ENCODE measurements at regions not wholly inside any gene's neighbourhood (a gene's known extent, or its start where the extent isn't known, plus 50 kb on each side); places are given as distances from the start of the nearest gene placed in this dataset.

DNA sequence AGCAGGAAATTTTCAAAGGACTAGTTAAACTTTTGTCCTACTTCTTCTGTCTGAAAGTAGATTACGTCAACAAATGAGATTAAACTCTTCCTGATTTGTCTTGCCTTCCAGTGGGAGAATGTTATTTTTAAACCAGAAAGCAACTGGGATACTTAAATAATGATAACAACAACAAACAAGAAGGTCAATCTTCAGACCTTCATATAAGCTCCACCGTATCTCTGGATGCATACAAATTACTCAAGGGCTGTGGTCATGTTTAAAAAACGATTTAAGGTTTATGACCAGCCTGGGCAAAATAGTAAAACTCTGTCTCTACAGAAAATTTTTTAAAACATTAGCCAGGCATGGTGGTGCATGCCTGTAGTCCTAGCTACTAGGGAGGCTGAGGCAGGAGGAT is 145.3 kb upstream of the NPHP3 start:
- TF ChIP-seq, protein P1, sequence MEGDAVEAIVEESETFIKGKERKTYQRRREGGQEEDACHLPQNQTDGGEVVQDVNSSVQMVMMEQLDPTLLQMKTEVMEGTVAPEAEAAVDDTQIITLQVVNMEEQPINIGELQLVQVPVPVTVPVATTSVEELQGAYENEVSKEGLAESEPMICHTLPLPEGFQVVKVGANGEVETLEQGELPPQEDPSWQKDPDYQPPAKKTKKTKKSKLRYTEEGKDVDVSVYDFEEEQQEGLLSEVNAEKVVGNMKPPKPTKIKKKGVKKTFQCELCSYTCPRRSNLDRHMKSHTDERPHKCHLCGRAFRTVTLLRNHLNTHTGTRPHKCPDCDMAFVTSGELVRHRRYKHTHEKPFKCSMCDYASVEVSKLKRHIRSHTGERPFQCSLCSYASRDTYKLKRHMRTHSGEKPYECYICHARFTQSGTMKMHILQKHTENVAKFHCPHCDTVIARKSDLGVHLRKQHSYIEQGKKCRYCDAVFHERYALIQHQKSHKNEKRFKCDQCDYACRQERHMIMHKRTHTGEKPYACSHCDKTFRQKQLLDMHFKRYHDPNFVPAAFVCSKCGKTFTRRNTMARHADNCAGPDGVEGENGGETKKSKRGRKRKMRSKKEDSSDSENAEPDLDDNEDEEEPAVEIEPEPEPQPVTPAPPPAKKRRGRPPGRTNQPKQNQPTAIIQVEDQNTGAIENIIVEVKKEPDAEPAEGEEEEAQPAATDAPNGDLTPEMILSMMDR (IDR thresholded peaks at IDR 0.05; ENCODE audit: low read depth, low read length, missing control alignments), result no peak
- no peak for DNase-seq (ENCODE audit: extremely low read depth, low read depth)

DNA sequence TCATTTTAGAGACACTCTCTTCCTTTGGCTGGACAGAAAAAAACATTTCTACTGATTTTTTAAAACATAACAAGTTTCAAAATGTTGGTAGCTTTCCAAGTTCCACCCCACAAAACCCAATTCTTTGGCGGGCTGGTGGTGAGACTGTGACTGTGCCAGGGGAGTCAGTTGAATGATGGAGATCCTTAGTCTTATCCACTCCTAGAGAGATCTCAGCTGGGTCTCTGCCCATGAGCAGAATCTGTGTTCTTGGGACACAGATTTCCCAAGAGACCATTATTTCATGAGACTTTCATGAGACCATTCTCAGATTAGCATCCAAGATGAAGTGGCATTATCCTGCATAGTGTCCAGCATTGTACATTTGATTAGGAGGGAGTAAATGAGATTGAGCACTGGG is 135.1 kb upstream of the NPHP3 start:
- no peak for DNase-seq (ENCODE audit: extremely low read depth, low read depth)
- no peak overlapping the region for H3K4me3 ChIP-seq (replicated peaks; ENCODE audit: low read depth, low read length)
- TF ChIP-seq, protein P1 (IDR thresholded peaks at IDR 0.05; ENCODE audit: low read depth, low read length, missing control alignments), result no peak

More for the DNA sequence above, 145.3 kb upstream of the NPHP3 start:
- no peak overlapping the region for H3K4me3 ChIP-seq (replicated peaks; ENCODE audit: low read depth, low read length)

DNA sequence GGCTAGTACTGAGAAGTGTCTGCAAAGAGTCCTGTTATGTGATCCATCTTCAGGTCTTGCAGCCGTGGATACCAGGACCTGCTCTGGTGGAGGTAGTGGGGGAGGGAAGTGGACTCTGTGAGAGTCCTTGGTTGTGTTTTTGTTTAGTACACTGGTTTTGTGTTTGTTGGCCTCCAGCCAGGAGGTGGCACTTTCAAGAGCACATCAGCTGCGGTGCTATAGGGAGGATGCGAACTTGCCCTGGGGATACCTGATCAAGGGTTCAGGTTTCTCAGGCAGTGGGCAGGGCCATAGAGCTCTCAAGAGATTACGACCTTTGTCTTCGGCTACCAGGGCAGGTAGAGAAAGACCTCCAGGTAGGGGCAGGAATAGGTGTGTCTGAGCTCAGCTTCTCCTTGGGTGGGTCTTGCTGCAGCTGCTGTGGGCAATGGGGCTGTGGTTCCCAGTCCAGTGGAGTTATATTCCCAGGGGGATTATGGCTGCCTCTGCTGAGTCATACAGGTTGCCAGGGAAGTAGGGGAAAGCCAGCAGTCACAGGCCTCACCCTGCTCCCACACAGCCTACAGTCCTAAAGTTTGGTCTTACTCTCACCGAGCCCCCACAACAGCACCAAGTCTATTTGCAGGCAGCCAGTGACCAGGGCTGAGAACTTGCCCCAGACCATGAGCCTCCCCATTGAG is 132.8 kb upstream of the NPHP3 start:
- TF ChIP-seq, protein P1 (IDR thresholded peaks at IDR 0.05; ENCODE audit: low read depth, low read length, missing control alignments), result no peak
- DNase-seq (ENCODE audit: extremely low read depth, low read depth), result no peak
- no peak overlapping the region for H3K4me3 ChIP-seq (replicated peaks; ENCODE audit: low read depth, low read length)

DNA sequence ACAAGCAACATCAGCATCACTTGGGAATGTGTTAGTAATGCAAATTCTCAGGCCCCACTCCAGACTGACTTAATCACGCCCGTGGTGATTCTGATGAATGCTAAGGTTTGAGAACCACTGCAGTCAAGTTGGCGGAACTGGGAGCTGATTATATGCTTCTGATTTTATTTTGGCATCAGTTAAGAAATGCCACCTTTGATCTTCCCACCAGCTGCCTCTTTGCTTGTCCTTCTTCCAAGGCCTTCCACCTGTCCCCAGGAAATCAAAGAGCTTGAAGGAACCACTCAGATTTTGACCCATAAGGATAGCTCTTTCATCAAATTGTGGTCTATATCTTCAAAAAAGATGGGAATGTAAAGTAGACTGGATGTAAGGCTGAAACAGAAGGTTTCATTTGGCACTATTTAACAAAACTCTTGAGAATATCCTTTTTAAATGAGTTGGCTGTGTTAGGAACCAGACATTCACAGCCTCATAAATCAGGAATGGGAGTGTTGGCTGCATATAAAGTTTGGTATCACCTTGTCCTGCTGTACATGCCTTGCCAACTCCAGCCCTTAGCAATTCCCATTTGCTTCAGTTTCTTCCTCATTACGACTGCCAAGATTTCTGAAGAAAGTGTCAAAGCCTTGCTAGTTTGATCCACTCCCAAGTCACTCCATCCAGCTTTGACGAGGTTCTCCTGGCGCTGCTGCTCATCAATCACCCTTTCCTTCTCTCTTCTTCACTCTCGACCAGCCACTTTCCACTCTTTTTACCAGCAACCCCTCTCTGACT is 125.8 kb upstream of the NPHP3 start:
- DNase-seq (ENCODE audit: extremely low read depth, low read depth), result no peak
- TF ChIP-seq, protein P1 (IDR thresholded peaks at IDR 0.05; ENCODE audit: low read depth, low read length, missing control alignments), result no peak
- no peak overlapping the region for H3K4me3 ChIP-seq (replicated peaks; ENCODE audit: low read depth, low read length)

DNA sequence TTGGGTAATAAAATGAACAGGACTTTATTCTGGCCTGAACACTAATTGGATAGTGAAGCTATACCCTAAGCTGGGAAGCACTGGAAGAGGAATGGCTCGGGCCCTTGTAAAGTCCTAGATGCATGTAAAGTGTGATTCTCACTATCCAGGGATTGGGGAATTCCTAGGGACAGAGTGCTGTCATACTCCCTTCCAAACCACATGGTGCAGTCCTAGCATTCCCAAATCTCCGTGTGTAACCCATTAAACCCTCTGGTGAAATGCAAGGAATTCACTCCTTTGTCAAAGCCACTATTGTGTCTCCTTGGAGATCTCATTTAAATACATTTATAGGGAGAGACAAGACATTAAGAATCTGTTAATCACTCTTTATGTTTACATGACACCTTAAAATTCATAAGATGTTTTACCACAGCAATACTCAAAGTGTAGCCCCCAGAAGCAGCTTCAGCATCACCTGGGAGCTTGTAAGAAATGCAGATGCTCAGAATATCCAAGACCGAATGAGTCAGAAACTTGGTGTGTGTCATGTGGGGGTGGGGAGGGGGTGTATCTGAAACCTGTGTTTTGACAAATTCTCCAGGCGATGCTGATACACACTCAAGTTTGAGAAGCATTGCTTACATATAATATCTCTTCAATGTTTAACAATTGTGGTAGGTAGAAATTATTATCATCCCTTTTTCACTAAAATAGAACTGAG is 121.8 kb upstream of the NPHP3 start:
- DNase-seq (ENCODE audit: extremely low read depth, low read depth), result no peak
- TF ChIP-seq, protein P1 (IDR thresholded peaks at IDR 0.05; ENCODE audit: low read depth, low read length, missing control alignments), result no peak
- H3K4me3 ChIP-seq (replicated peaks; ENCODE audit: low read depth, low read length), result no peak overlapping the region

DNA sequence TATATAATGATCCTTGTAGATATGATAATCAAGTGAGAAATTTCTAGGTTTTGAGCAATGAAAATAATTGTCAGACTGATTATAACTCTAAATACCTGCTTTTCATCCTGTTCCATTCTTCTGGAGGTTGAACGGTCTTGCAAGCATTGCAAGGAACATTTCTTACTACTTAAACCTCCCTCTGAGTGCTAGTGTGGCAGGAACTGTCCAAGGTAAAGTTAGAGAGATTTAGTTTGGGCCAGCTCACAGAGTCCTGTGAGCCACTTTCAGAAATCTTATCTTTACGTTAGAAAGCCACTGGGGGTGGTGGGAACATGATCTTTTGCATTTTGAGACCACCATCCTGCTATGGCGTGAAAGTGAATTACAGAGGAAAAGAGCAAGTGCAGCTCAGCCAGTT is 121.1 kb upstream of the NPHP3 start:
- DNase-seq (ENCODE audit: extremely low read depth, low read depth), result no peak
- no peak overlapping the region for H3K4me3 ChIP-seq (replicated peaks; ENCODE audit: low read depth, low read length)
- TF ChIP-seq, protein P1 (IDR thresholded peaks at IDR 0.05; ENCODE audit: low read depth, low read length, missing control alignments), result no peak

Measured in HFF-Myc (cell line).